ENCODE measurements at regions not wholly inside any gene's neighbourhood (a gene's known extent, or its start where the extent isn't known, plus 50 kb on each side); places are given as distances from the start of the nearest gene placed in this dataset.

DNA sequence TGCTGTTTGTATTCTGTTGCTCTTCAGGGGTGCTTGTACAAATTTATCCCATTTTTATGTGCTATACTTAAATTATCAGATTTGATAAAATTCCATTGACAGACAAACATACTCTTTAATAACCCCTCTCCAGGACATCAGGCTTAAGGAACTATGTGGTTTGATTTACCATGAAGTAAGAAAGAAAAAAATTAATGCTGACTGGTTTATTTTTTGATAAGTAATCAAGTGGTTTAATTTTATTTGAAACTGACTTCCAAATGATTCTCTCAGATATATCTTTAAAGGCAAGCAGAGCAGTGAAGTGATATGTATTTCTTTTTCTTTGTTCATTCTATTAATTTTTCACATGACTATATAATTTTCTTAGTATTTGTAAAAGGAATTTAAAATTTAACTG lies 1168.1 kb downstream of the OLFM4 start:
- TF ChIP-seq ZNF132 (tag by site-specific recombination; IDR thresholded peaks at IDR 0.05; ENCODE audit: borderline replicate concordance) (no peak), ZNF19 (tag by site-specific recombination; IDR thresholded peaks at IDR 0.05; ENCODE audit: low read depth) (no peak), ZNF558 (tag by site-specific recombination; IDR thresholded peaks at IDR 0.05) (no peak)
- TF ChIP-seq, protein P1, sequence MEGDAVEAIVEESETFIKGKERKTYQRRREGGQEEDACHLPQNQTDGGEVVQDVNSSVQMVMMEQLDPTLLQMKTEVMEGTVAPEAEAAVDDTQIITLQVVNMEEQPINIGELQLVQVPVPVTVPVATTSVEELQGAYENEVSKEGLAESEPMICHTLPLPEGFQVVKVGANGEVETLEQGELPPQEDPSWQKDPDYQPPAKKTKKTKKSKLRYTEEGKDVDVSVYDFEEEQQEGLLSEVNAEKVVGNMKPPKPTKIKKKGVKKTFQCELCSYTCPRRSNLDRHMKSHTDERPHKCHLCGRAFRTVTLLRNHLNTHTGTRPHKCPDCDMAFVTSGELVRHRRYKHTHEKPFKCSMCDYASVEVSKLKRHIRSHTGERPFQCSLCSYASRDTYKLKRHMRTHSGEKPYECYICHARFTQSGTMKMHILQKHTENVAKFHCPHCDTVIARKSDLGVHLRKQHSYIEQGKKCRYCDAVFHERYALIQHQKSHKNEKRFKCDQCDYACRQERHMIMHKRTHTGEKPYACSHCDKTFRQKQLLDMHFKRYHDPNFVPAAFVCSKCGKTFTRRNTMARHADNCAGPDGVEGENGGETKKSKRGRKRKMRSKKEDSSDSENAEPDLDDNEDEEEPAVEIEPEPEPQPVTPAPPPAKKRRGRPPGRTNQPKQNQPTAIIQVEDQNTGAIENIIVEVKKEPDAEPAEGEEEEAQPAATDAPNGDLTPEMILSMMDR (tag by site-specific recombination; IDR thresholded peaks at IDR 0.05) = no peak
- TF ChIP-seq, protein P2, sequence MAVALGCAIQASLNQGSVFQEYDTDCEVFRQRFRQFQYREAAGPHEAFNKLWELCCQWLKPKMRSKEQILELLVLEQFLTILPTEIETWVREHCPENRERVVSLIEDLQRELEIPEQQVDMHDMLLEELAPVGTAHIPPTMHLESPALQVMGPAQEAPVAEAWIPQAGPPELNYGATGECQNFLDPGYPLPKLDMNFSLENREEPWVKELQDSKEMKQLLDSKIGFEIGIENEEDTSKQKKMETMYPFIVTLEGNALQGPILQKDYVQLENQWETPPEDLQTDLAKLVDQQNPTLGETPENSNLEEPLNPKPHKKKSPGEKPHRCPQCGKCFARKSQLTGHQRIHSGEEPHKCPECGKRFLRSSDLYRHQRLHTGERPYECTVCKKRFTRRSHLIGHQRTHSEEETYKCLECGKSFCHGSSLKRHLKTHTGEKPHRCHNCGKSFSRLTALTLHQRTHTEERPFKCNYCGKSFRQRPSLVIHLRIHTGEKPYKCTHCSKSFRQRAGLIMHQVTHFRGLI (tag by site-specific recombination; IDR thresholded peaks at IDR 0.05) = no peak
